ENCODE measurements at regions not wholly inside any gene's neighbourhood (a gene's known extent, or its start where the extent isn't known, plus 50 kb on each side); places are given as distances from the start of the nearest gene placed in this dataset.
"Not testable (repeated sequence)": the region's sequence is repeated elsewhere in the genome, so short reads cannot be mapped to it uniquely, and the experiment has no call there.

DNA sequence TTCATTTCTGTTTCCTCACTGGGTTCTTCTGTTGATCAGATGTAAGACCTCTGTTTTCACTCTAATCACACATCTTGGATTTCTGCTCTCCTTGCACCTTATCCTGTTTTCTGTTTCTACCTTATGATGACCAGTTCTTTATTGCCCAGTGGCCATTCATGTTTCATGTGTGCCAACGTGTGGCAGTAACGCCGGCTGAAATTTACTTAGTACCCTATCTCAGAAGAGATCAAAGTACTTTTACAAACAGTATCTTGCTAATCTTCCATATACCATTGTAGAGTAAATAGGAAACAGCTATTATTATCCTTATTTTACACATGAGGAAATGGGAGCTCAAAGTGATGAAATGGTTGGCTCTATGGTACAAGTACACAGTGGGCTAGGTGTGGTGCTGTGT, 74.0 kb downstream of the GATA3 start:
- no peak for DNase-seq (ENCODE audit: low read depth in 2 of 2)

- no peak for DNase-seq (ENCODE audit: low read depth in 2 of 2)
Observed at GRCh38 chr10:8129438-8129837, 75.0 kb downstream of the GATA3 start.

- no peak for DNase-seq (ENCODE audit: low read depth in 2 of 2)
Observed at GRCh38 chr10:8130973-8131911, 76.8 kb downstream of the GATA3 start.

GRCh38 chr10:8133146-8133545, 78.7 kb downstream of the GATA3 start:
- DNase-seq (ENCODE audit: low read depth in 2 of 2), result no peak

GRCh38 chr10:8136736-8137135, 82.2 kb downstream of the GATA3 start:
- DNase-seq (ENCODE audit: low read depth in 2 of 2), result no peak

GRCh38 chr10:8137272-8137681, 82.8 kb downstream of the GATA3 start:
- no peak for DNase-seq (ENCODE audit: low read depth in 2 of 2)

- no peak for DNase-seq (ENCODE audit: low read depth in 2 of 2)
Observed at GRCh38 chr10:8137726-8138125, 83.2 kb downstream of the GATA3 start.

- no peak for DNase-seq (ENCODE audit: low read depth in 2 of 2)
Observed at GRCh38 chr10:8138471-8138870, 84.0 kb downstream of the GATA3 start.

- no peak for DNase-seq (ENCODE audit: low read depth in 2 of 2)
Observed at GRCh38 chr10:8144496-8144895, 90.0 kb downstream of the GATA3 start.

DNA sequence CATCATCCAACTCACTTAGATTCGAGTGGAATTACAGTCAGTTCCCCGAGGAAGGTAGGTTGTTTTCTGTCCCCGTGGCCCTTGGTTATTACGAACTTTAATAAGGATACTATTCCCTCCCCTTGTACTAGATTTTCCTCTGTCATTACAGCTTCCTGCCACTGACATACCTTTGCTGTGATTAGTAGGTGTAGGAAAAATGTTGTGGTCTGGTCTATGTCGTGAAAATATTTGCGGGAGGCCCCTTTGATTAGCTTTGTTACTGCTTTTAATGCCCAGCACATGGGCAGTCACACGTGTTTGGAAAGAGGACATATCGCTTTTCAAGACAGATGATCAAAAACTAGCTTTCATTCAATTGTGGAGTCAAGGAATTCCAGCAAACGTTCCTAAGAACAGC, 92.2 kb downstream of the GATA3 start:
- no peak for DNase-seq (ENCODE audit: low read depth in 2 of 2)

GRCh38 chr10:8149991-8150390, 95.5 kb downstream of the GATA3 start:
- no peak for DNase-seq (ENCODE audit: low read depth in 2 of 2)

DNA sequence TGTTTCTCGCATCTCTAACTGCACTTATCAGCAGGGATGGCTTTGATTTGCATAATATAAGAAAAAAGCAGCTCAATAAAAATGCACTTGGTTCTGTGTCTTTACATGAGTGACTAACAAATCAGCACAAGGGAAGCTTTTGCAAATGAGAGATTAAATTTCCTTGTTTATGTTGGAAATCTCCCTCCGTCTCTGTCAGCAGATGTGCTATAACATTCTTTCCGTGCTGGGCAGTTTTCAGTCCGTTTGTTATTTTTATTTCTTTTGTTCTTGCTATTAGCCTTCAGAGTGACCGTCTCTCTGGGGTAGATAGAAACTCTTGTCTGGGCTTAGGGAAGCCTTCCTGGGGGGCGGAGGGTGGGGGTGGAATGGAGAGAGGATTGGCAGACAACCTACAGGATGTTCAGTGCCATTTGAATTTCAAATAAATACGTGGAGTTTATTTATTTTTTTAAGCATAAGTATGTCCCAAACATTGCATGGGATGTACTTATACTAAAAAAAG, 96.0 kb downstream of the GATA3 start:
- no peak for DNase-seq (ENCODE audit: low read depth in 2 of 2)

DNA sequence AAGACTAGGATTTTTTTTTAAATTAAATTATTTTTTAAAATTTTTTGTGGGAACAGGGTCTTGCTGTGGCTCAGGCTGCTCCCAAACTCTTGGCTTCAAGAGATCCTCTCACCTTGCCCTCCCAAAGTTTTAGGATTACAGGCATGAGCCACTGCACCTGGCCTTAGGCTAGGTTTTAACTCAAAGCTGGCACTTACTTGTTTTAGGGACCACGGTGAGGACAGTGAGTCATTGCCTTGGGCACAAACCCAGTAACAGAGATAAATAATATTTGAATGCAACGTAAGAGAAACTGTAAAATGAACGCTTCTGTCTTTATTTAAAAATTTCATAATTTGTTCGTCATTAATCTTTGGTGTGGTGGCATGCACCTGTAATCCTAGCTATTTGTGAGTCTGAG, 96.6 kb downstream of the GATA3 start:
- DNase-seq (ENCODE audit: low read depth in 2 of 2), result no peak

DNA sequence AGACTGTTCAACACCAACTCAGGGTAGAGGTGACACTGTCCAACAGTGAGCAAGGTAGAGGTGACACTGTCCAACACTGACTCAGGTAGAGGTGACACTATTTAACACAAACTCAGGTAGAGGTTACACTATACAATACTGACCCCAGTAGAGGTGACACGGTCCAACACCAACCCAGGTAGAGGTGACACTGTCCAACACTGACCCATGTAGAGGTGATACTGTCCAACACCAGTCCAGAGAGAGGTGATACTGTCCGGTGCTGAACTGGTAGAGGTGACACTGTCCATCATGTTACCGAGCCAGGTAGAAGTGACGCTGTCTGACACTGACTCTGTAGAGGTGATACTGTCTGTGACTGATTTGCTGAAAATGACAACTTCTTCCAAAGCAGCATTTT, 102.4 kb downstream of the GATA3 start:
- no peak for DNase-seq (ENCODE audit: low read depth in 2 of 2)

GRCh38 chr10:8158193-8159071, 103.9 kb downstream of the GATA3 start:
- no peak for DNase-seq (ENCODE audit: low read depth in 2 of 2)

- no peak for DNase-seq (ENCODE audit: low read depth in 2 of 2)
Observed at GRCh38 chr10:8159341-8160165, 105.1 kb downstream of the GATA3 start.

GRCh38 chr10:8163824-8164223, 109.3 kb downstream of the GATA3 start:
- no peak for DNase-seq (ENCODE audit: low read depth in 2 of 2)

DNA sequence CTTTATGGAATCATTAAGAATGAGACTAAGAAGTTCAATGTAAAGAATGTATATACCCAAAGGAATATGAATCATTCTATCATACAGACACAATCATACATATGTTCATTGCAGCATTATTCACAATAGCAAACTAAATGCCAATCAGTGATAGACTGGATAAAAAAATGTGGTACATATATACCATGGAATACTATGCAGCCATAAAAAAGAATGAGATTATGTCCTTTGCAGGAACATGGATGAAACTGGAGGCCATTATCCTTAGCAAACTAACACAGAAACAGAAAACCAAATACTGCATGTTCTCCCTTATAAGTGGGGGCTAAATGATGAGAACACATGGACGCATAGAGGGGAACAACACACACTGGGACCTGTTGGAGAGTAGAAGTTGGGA, 110.2 kb downstream of the GATA3 start:
- not testable (repeated sequence) for DNase-seq (ENCODE audit: low read depth in 2 of 2)

DNA sequence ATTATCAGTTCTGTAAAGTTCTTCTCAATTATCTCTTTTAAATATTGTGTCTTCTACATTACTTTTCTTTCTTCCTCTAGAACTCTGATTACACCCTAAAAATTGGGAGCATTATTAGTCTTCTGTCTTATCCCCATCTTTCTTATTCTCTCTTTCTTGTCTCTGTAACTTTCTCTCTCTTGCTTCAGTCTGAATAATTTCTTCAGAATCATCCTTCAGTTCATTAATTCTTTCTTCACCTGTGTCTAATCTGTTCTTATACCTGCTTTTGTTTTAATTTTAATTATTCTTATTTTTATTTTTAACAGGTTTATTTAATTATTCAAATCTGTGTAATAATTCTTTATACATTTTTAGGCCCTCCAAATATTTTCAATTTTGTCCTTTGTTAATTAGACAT, 114.3 kb downstream of the GATA3 start:
- DNase-seq (ENCODE audit: low read depth in 2 of 2), result no peak

GRCh38 chr10:8171008-8171407, 116.5 kb downstream of the GATA3 start:
- no peak for DNase-seq (ENCODE audit: low read depth in 2 of 2)

DNA sequence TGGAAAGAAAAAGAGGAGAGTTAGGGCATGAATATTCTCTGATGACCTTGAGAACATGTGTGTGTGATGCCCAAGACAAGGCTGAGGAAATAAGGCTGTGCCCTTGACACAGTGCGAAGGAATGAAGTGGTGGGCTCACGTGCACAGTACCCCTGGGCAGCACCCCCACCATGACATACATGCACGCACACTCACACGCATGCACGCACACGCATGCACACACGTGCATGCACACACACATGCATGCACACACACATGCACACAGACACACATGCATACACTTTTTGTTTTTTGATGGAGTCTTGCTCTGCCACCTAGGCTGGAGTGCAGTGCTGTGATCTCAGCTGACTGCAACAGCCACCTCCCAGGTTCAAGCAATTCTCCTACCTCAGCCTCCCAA, 118.1 kb downstream of the GATA3 start:
- DNase-seq (ENCODE audit: low read depth in 2 of 2), result no peak
